ENCODE measurements at regions not wholly inside any gene's neighbourhood (a gene's known extent, or its start where the extent isn't known, plus 50 kb on each side); places are given as distances from the start of the nearest gene placed in this dataset.

- TF ChIP-seq MXI1 (conservative IDR thresholded peaks at IDR 0.05; ENCODE audit: poor library complexity, severe bottlenecking) = no peak
- H4K20me1 ChIP-seq (ENCODE audit: insufficient read depth) = no peaks in the 10 kb centered on the region
Observed at GRCh38 chr5:52181403-52181802, 606.3 kb upstream of the ITGA1 start.

GRCh38 chr5:52190737-52191136 lies 597.0 kb upstream of the ITGA1 start:
- H3F3A ChIP-seq (ENCODE audit: insufficient read depth, low read length, poor library complexity, severe bottlenecking) = no peaks in the 10 kb centered on the region
- H3K27ac ChIP-seq (ENCODE audit: low read length) = no peak overlapping the region
- H3K36me3 ChIP-seq (ENCODE audit: insufficient read depth, low read length) = no peaks in the 10 kb centered on the region
- no peaks in the 10 kb centered on the region for H3K9me3 ChIP-seq (ENCODE audit: low read length)
- H3K4me2 ChIP-seq (ENCODE audit: low read length) = no peak overlapping the region
- H4K20me1 ChIP-seq (ENCODE audit: insufficient read depth) = no peaks in the 10 kb centered on the region
- H3K9ac ChIP-seq (ENCODE audit: low read length) = no peak overlapping the region
- H3K4me3 ChIP-seq (ENCODE audit: low read length) = no peak overlapping the region
- no peak overlapping the region for H2AFZ ChIP-seq (ENCODE audit: low read depth, low read length)
- TF ChIP-seq CTCF (IDR thresholded peaks at IDR 0.05; ENCODE audit: poor library complexity, severe bottlenecking) (no peak), POLR2AphosphoS5 (IDR thresholded peaks at IDR 0.05) (no peak), EP300 (conservative IDR thresholded peaks at IDR 0.05; ENCODE audit: poor library complexity, severe bottlenecking) (no peak), MXI1 (conservative IDR thresholded peaks at IDR 0.05; ENCODE audit: poor library complexity, severe bottlenecking) (no peak), EZH2 (IDR thresholded peaks at IDR 0.05; ENCODE audit: borderline replicate concordance, insufficient read depth, low read length, poor library complexity, severe bottlenecking) (no peak), TAF1 (IDR thresholded peaks at IDR 0.05; ENCODE audit: low read depth) (no peak), RAD21 (conservative IDR thresholded peaks at IDR 0.05) (no peak), REST (IDR thresholded peaks at IDR 0.05; ENCODE audit: borderline replicate concordance) (no peak), SMC3 (conservative IDR thresholded peaks at IDR 0.05; ENCODE audit: poor library complexity) (no peak)
- H3K9me2 ChIP-seq (ENCODE audit: insufficient read depth, low read length) = no peaks in the 10 kb centered on the region
- no peaks in the 10 kb centered on the region for H3K79me2 ChIP-seq (replicated peaks; ENCODE audit: insufficient read depth, low read length)
- no peaks in the 10 kb centered on the region for H3K27me3 ChIP-seq (ENCODE audit: insufficient read depth, low read depth, low read length)

More at GRCh38 chr5:52181403-52181802, 606.3 kb upstream of the ITGA1 start:
- H3K4me3 ChIP-seq (ENCODE audit: low read length) = no peak overlapping the region
- no peak overlapping the region for H3K9ac ChIP-seq (ENCODE audit: low read length)
- H3K27me3 ChIP-seq (ENCODE audit: insufficient read depth, low read depth, low read length) = no peaks in the 10 kb centered on the region
- H3K4me2 ChIP-seq (ENCODE audit: low read length) = no peak overlapping the region
- no peaks in the 10 kb centered on the region for H3K36me3 ChIP-seq (ENCODE audit: insufficient read depth, low read length)
- H3K79me2 ChIP-seq (replicated peaks; ENCODE audit: insufficient read depth, low read length) = no peaks in the 10 kb centered on the region
- H3K27ac ChIP-seq (ENCODE audit: low read length) = no peak overlapping the region
- no peaks in the 10 kb centered on the region for H3F3A ChIP-seq (ENCODE audit: insufficient read depth, low read length, poor library complexity, severe bottlenecking)
- H3K9me3 ChIP-seq (ENCODE audit: low read length) = no peaks in the 10 kb centered on the region
- no peak overlapping the region for H2AFZ ChIP-seq (ENCODE audit: low read depth, low read length)
- H3K9me2 ChIP-seq (ENCODE audit: insufficient read depth, low read length) = no peaks in the 10 kb centered on the region

- H3K27ac ChIP-seq (ENCODE audit: low read length) = no peak overlapping the region
- no peak overlapping the region for H3K4me2 ChIP-seq (ENCODE audit: low read length)
- no peak overlapping the region for H2AFZ ChIP-seq (ENCODE audit: low read depth, low read length)
- H4K20me1 ChIP-seq (ENCODE audit: insufficient read depth) = no peaks in the 10 kb centered on the region
- no peaks in the 10 kb centered on the region for H3K9me2 ChIP-seq (ENCODE audit: insufficient read depth, low read length)
- H3K9ac ChIP-seq (ENCODE audit: low read length) = no peak overlapping the region
- H3K27me3 ChIP-seq (ENCODE audit: insufficient read depth, low read depth, low read length) = no peaks in the 10 kb centered on the region
- H3K4me3 ChIP-seq (ENCODE audit: low read length) = no peak overlapping the region
- no peaks in the 10 kb centered on the region for H3K79me2 ChIP-seq (replicated peaks; ENCODE audit: insufficient read depth, low read length)
- H3K36me3 ChIP-seq (ENCODE audit: insufficient read depth, low read length) = no peaks in the 10 kb centered on the region
- TF ChIP-seq REST (IDR thresholded peaks at IDR 0.05; ENCODE audit: borderline replicate concordance) (no peak), RAD21 (conservative IDR thresholded peaks at IDR 0.05) (no peak), EZH2 (IDR thresholded peaks at IDR 0.05; ENCODE audit: borderline replicate concordance, insufficient read depth, low read length, poor library complexity, severe bottlenecking) (no peak), SMC3 (conservative IDR thresholded peaks at IDR 0.05; ENCODE audit: poor library complexity) (no peak), EP300 (conservative IDR thresholded peaks at IDR 0.05; ENCODE audit: poor library complexity, severe bottlenecking) (no peak), POLR2AphosphoS5 (IDR thresholded peaks at IDR 0.05) (no peak), CTCF (IDR thresholded peaks at IDR 0.05; ENCODE audit: poor library complexity, severe bottlenecking) (no peak), TAF1 (IDR thresholded peaks at IDR 0.05; ENCODE audit: low read depth) (no peak), MXI1 (conservative IDR thresholded peaks at IDR 0.05; ENCODE audit: poor library complexity, severe bottlenecking) (no peak)
- no peaks in the 10 kb centered on the region for H3K9me3 ChIP-seq (ENCODE audit: low read length)
- no peaks in the 10 kb centered on the region for H3F3A ChIP-seq (ENCODE audit: insufficient read depth, low read length, poor library complexity, severe bottlenecking)
Observed at GRCh38 chr5:52199833-52200232, 587.9 kb upstream of the ITGA1 start.
